ENCODE measurements at regions not wholly inside any gene's neighbourhood (a gene's known extent, or its start where the extent isn't known, plus 50 kb on each side); places are given as distances from the start of the nearest gene placed in this dataset.

DNA sequence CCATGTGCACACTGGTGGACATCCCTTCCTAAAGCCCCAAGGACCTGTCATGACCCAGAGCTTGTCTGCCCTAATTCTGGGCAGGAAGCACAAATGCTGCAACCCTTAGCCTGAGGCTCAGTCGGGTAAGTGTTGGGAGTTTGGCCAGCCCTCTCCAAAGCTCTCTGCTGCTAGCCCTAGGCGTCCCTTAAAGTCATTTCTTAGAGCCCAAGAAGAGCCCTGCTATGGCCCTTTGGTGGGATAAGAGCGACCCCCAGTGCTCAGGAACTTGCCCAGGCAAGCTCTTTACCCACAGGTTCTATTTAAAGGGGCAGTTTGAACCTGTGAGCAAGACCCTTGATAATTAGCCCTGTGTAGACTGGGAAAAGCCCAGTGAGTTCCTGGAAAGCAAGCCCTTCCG lies 356.8 kb downstream of the RRAGC start:
- TF ChIP-seq POLR2A (IDR thresholded peaks at IDR 0.05): no peak
- TF ChIP-seq, protein P1, sequence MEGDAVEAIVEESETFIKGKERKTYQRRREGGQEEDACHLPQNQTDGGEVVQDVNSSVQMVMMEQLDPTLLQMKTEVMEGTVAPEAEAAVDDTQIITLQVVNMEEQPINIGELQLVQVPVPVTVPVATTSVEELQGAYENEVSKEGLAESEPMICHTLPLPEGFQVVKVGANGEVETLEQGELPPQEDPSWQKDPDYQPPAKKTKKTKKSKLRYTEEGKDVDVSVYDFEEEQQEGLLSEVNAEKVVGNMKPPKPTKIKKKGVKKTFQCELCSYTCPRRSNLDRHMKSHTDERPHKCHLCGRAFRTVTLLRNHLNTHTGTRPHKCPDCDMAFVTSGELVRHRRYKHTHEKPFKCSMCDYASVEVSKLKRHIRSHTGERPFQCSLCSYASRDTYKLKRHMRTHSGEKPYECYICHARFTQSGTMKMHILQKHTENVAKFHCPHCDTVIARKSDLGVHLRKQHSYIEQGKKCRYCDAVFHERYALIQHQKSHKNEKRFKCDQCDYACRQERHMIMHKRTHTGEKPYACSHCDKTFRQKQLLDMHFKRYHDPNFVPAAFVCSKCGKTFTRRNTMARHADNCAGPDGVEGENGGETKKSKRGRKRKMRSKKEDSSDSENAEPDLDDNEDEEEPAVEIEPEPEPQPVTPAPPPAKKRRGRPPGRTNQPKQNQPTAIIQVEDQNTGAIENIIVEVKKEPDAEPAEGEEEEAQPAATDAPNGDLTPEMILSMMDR (IDR thresholded peaks at IDR 0.05): no peak
